K562 (cell line): ENCODE measurements at regions not wholly inside any gene's neighbourhood (a gene's known extent, or its start where the extent isn't known, plus 50 kb on each side); places are given as distances from the start of the nearest gene placed in this dataset.

ENCODE experiments used
- ATAC-seq: fragments of 200-7000 bp; cut with Tn5 transposase; 3 replicates; pipeline ENCODE4 v1.9.1; 2020; ENCODE audit warnings: moderate library complexity
- BruUV-seq: library from RNA; stranded (reverse); fragments of 400-500 nt; replicated peaks from 2 replicates; lab custom pipeline; 2021; lab: Mats Ljungman, UMichigan
- CTCF ChIA-PET: fragments of 300-600 bp; formaldehyde crosslinking; extraction: SDS; loops from one replicate; lab custom pipeline; 2021; ENCODE audit warnings: low intra/inter-chr PET ratio; lab: Yijun Ruan, JAX
- POLR2A ChIA-PET: fragments of 300-600, 350-650 bp; sonication (Branson Sonifier 250); formaldehyde crosslinking; extraction: SDS; loops from one replicate; lab custom pipeline; 2021; ENCODE audit warnings: antibody characterized with exemption, inconsistent platforms; lab: Yijun Ruan, JAX
- DNase-seq, 4 experiments: peaks; one replicate each; pipeline versions ENCODE4 v3.0.0 to v3.0.0-alpha.2; 2011 to 2018; ENCODE audit warnings: low spot score in 3 of 4, mixed read lengths in 3 of 4; ENCODE audit errors: extremely low read depth in 1 of 4
- FAIRE-seq: peaks from 2 replicates; lab custom pipeline; 2011; peaks lifted over from hg19 to GRCh38; lab: Jason Lieb, UNC
- H2AFZ ChIP-seq: 2 replicates; pipeline ENCODE4 v1.6.0; 2011; ENCODE audit warnings: low read depth, low read length, control low read depth, inconsistent platforms
- H3K27ac ChIP-seq: fragments of 200-600 bp; 3 replicates; pipeline ENCODE4 v1.8.0; 2011; ENCODE audit warnings: low read depth, mild to moderate bottlenecking, control low read depth, inconsistent platforms, low read length, moderate library complexity, mixed read lengths; ENCODE audit errors: extremely low read depth
- H3K27me3 ChIP-seq, 2 experiments: fragments of 300-600 bp in 1 of 2; 2 replicates in 1 of 2; 3 replicates in 1 of 2; pipeline versions ENCODE4 v1.6.0 to v1.8.0; 2011; ENCODE audit warnings: inconsistent platforms in 2 of 2, low read length in 2 of 2, mild to moderate bottlenecking in 1 of 2, mixed read lengths in 1 of 2, moderate library complexity in 1 of 2; ENCODE audit not compliant: control insufficient read depth in 2 of 2, insufficient read depth in 2 of 2
- H3K36me3 ChIP-seq: fragments of 300-600 bp; 3 replicates; pipeline ENCODE4 v1.8.0; 2011; ENCODE audit warnings: mild to moderate bottlenecking, low read length, inconsistent platforms; ENCODE audit not compliant: control insufficient read depth, insufficient read depth
- H3K4me1 ChIP-seq, 2 experiments: fragments of 200-600 bp in 1 of 2; replicated peaks in 1 of 2; 2 replicates in 1 of 2; 3 replicates in 1 of 2; pipeline versions ENCODE4 v1.5.1 to v1.8.0; 2011; ENCODE audit warnings: inconsistent platforms in 2 of 2, low read length in 2 of 2, mild to moderate bottlenecking in 1 of 2, mixed read lengths in 1 of 2, moderate library complexity in 1 of 2; ENCODE audit not compliant: control insufficient read depth in 2 of 2, insufficient read depth in 2 of 2
- H3K4me2 ChIP-seq: 2 replicates; pipeline ENCODE4 v1.6.1; 2011; ENCODE audit warnings: low read length, control low read depth, inconsistent platforms, mixed read lengths; ENCODE audit not compliant: insufficient read depth
- H3K4me3 ChIP-seq: fragments of 200-600 bp; sonication (generic), shearing (Covaris generic); 2 replicates; pipeline ENCODE4 v1.5.1; 2016; ENCODE audit warnings: control low read depth, inconsistent platforms
- H3K79me2 ChIP-seq: fragments of 200-600 bp; 3 replicates; pipeline ENCODE4 v1.8.0; 2011; ENCODE audit warnings: low read length, inconsistent platforms; ENCODE audit not compliant: control insufficient read depth, insufficient read depth
- H3K9ac ChIP-seq, 2 experiments: 2 replicates each; pipeline versions ENCODE4 v1.6.0 to v1.6.1; 2011; ENCODE audit warnings: low read depth in 2 of 2, low read length in 2 of 2, control low read depth in 1 of 2, inconsistent platforms in 1 of 2, mild to moderate bottlenecking in 1 of 2, mixed read lengths in 1 of 2; ENCODE audit not compliant: insufficient read depth in 1 of 2
- H3K9me1 ChIP-seq: one replicate; pipeline ENCODE4 v1.6.0; 2011; ENCODE audit warnings: inconsistent platforms, mild to moderate bottlenecking, low read length, moderate library complexity; ENCODE audit not compliant: control insufficient read depth, insufficient read depth
- H3K9me3 ChIP-seq: replicated peaks from 2 replicates; pipeline ENCODE4 v1.5.1; 2011; ENCODE audit warnings: low read depth, low read length, inconsistent platforms; ENCODE audit not compliant: control insufficient read depth, insufficient read depth
- H4K20me1 ChIP-seq: replicated peaks from 2 replicates; pipeline ENCODE4 v1.6.1; 2011; ENCODE audit warnings: low read length, inconsistent platforms, mixed read lengths; ENCODE audit not compliant: control insufficient read depth, insufficient read depth
- ARID2 ChIP-seq: fragments of 450-650 bp; IDR thresholded peaks from 2 replicates; pipeline ENCODE4 v1.6.1; 2017; ENCODE audit warnings: antibody characterized with exemption, mild to moderate bottlenecking
- ATF6 ChIP-seq: sonication (generic); formaldehyde crosslinking; IDR thresholded peaks from 2 replicates; pipeline ENCODE4 v1.4.0; 2020; ENCODE audit warnings: mild to moderate bottlenecking, missing genetic modification reagents
- DIDO1 ChIP-seq: fragments of 450-650 bp; IDR thresholded peaks from 2 replicates; pipeline ENCODE4 v1.6.1; 2016; ENCODE audit warnings: low read depth, missing biosample characterization, missing genetic modification characterization
- ID3 ChIP-seq, 2 experiments: fragments of 250-450 bp in 1 of 2; fragments of 450-650 bp in 1 of 2; sonication (Bioruptor Pico) in 1 of 2; IDR thresholded peaks; 2 replicates each; pipeline versions ENCODE4 v1.6.1 to v1.8.0; 2016 to 2021; ENCODE audit warnings: mild to moderate bottlenecking in 2 of 2, moderate library complexity in 2 of 2, missing compliant biosample characterization in 1 of 2, missing genetic modification characterization in 1 of 2
- ILF3 ChIP-seq: fragments of 450-650 bp; IDR thresholded peaks from 2 replicates; pipeline ENCODE4 v1.6.1; 2018; ENCODE audit warnings: antibody characterized with exemption, mild to moderate bottlenecking, moderate library complexity, borderline replicate concordance
- ILK ChIP-seq: fragments of 450-650 bp; IDR thresholded peaks from 2 replicates; pipeline ENCODE4 v1.6.1; 2016; ENCODE audit warnings: missing genetic modification characterization, low read depth, mild to moderate bottlenecking, missing compliant biosample characterization, moderate library complexity, borderline replicate concordance
- MNT ChIP-seq, 2 experiments: fragments of 450-650 bp; conservative IDR thresholded peaks; 2 replicates each; pipeline ENCODE4 v1.6.1; 2017; ENCODE audit warnings: mild to moderate bottlenecking in 2 of 2, moderate library complexity in 2 of 2
- NELFE ChIP-seq: IDR thresholded peaks from 2 replicates; pipeline ENCODE4 v1.6.1; 2011; ENCODE audit warnings: mild to moderate bottlenecking; ENCODE audit not compliant: insufficient read depth, insufficient read length
- RNF2 ChIP-seq: sonication (generic); IDR thresholded peaks from 2 replicates; pipeline ENCODE4 v1.6.1; 2016
- SAP30 ChIP-seq: fragments of 200-600 bp; sonication (generic); IDR thresholded peaks from 2 replicates; pipeline ENCODE4 v1.6.1; 2012; ENCODE audit warnings: borderline replicate concordance, low read depth, mild to moderate bottlenecking, moderate library complexity, low read length, control low read depth, inconsistent platforms; ENCODE audit not compliant: insufficient read depth, poor library complexity, severe bottlenecking
- SP1 ChIP-seq: sonication (generic); formaldehyde crosslinking; IDR thresholded peaks from 2 replicates; pipeline ENCODE4 v1.8.1; 2022; ENCODE audit warnings: mild to moderate bottlenecking, missing genetic modification reagents
- ZNF143 ChIP-seq: sonication (generic); formaldehyde crosslinking; IDR thresholded peaks from 2 replicates; pipeline ENCODE4 v1.9.0; 2022; ENCODE audit warnings: mild to moderate bottlenecking, missing genetic modification reagents
- ZNF280A ChIP-seq: fragments of 450-650 bp; IDR thresholded peaks from 2 replicates; pipeline ENCODE4 v1.6.1; 2018; ENCODE audit warnings: mild to moderate bottlenecking, low read depth; ENCODE audit not compliant: partially characterized antibody
- WGBS: fragments of 100-300 bp; shearing (Covaris generic); methylation state at CpG from one replicate; pipeline ENCODE4 v1.1.6; 2016; ENCODE audit warnings: low coverage, mixed read lengths; ENCODE audit not compliant: insufficient coverage; ENCODE audit errors: missing lambda C conversion rate; 5-methylcytosine and 5-hydroxymethylcytosine counted together
- in situ Hi-C: fragments of 300-500 bp; cut with MboI; formaldehyde crosslinking; loops from 4 replicates; pipeline ENCODE4 v1.15.0; 2018; ENCODE audit warnings: inconsistent platforms, mixed read lengths
- intact Hi-C: fragments of 100-400 bp; cut with micrococcal nuclease; formaldehyde crosslinking; loops from 2 replicates; pipeline ENCODE4 v1.14.2; 2022

- H3K4me2 ChIP-seq = no peak overlapping the region
- H3K9ac ChIP-seq = no peak overlapping the region
- no peak for FAIRE-seq
- H3K27ac ChIP-seq = no peak overlapping the region
- DNase-seq = no peak
- no peaks in the 10 kb centered on the region for H3K79me2 ChIP-seq
- no peaks in the 10 kb centered on the region for H4K20me1 ChIP-seq
- ChIA-PET POLR2A (interaction anchor here (0.6 kb wide), 1 partner anchor 9 kb away, joined by 3 read pairs; no protein-coding TSS in a partner anchor), CTCF (no interaction called here)
- 0% methylated on average over 5 of the region's 6 CpGs for WGBS
- no peak for ATAC-seq
- BruUV-seq = no TSS peak
- in situ Hi-C loops = no loop called here
- H3K9me3 ChIP-seq = no peaks in the 10 kb centered on the region
- no peaks in the 10 kb centered on the region for H3K4me1 ChIP-seq
- no peak overlapping the region for H2AFZ ChIP-seq
- no peak for TF ChIP-seq NELFE
- TF ChIP-seq ZNF143 (CRISPR knock-in tag) = no peak
- no peak for TF ChIP-seq ILF3
- TF ChIP-seq ID3 (CRISPR knock-in tag; IDR thresholded peaks at IDR 0.05) = no peak
- TF ChIP-seq ID3 (tag; IDR thresholded peaks at IDR 0.05) = no peak
- TF ChIP-seq SP1 = no peak
- TF ChIP-seq ARID2 = no peak
- TF ChIP-seq SAP30 = no peak
- TF ChIP-seq ZNF280A = no peak
- TF ChIP-seq ILK (tag) = no peak
- TF ChIP-seq DIDO1 (tag) = no peak
- no peak for TF ChIP-seq MNT (conservative IDR thresholded peaks at IDR 0.05)
- TF ChIP-seq RNF2 = no peak
- no peak for TF ChIP-seq ATF6 (CRISPR knock-in tag)
- no peaks in the 10 kb centered on the region for H3K36me3 ChIP-seq
- H3K4me3 ChIP-seq = no peak overlapping the region
- peaks cover 0 to 28% of the 10 kb centered on the region in 2 experiments; a peak in 2 of 5 replicates for H3K27me3 ChIP-seq
- H3K9me1 ChIP-seq = no peaks in the 10 kb centered on the region
- intact Hi-C loops = no loop called here
Measured at GRCh38 chr10:118916777-118917176, 112.7 kb upstream of the NANOS1 start.
